Nephron (organoid): ENCODE measurements at regions not wholly inside any gene's neighbourhood (a gene's known extent, or its start where the extent isn't known, plus 50 kb on each side); places are given as distances from the start of the nearest gene placed in this dataset.

Source experiments
- H3K27ac Mint-ChIP-seq, 3 experiments: 2 replicates each; pipeline ENCODE4 v1.8.0; 2020; ENCODE audit warnings: mixed read lengths in 3 of 3, mild to moderate bottlenecking in 2 of 3, moderate library complexity in 1 of 3
- H3K27me3 Mint-ChIP-seq: 2 replicates; pipeline ENCODE4 v1.8.0; 2021; ENCODE audit warnings: low read depth, mild to moderate bottlenecking, moderate library complexity, mixed read lengths
- H3K36me3 Mint-ChIP-seq: 2 replicates; pipeline ENCODE4 v1.8.0; 2020; ENCODE audit warnings: low read depth, mixed read lengths
- H3K4me1 Mint-ChIP-seq: 2 replicates; pipeline ENCODE4 v1.8.0; 2020; ENCODE audit warnings: mixed read lengths
- H3K4me3 Mint-ChIP-seq, 3 experiments: 2 replicates each; pipeline ENCODE4 v1.8.0; 2020; ENCODE audit warnings: mild to moderate bottlenecking in 3 of 3, mixed read lengths in 3 of 3, moderate library complexity in 2 of 3
- H3K9me3 Mint-ChIP-seq: 2 replicates; pipeline ENCODE4 v1.8.0; 2020; ENCODE audit warnings: mixed read lengths
- TF ChIP-seq, protein P1 (sequence below), 3 experiments: fragments of 200-600 bp; sonication (generic); IDR thresholded peaks; one replicate each; pipeline ENCODE4 v1.5.0; 2021; ENCODE audit warnings: antibody characterized with exemption in 3 of 3; ENCODE audit not compliant: unreplicated experiment in 3 of 3

DNA sequence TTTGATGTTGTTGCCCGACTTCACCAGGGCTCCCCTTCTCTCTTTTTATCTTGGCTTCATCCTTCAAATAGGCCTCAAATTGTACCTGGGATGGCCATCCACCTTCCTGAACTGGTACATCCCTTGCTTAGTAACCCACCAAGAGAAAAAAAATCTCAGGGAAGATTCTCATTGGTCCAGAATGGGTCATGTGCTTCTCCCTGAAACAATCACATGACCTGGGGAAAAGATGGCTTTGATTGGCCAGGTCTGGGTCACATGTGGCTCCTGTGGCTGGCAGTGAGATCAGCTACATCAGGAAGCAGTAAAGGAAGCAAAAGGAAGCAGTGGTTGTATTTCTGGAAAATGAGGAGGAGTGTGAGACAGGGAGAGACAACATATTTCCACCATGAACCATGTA, 540.2 kb downstream of the MIAT start:
- no peaks in the 10 kb centered on the region for H3K9me3 Mint-ChIP-seq

DNA sequence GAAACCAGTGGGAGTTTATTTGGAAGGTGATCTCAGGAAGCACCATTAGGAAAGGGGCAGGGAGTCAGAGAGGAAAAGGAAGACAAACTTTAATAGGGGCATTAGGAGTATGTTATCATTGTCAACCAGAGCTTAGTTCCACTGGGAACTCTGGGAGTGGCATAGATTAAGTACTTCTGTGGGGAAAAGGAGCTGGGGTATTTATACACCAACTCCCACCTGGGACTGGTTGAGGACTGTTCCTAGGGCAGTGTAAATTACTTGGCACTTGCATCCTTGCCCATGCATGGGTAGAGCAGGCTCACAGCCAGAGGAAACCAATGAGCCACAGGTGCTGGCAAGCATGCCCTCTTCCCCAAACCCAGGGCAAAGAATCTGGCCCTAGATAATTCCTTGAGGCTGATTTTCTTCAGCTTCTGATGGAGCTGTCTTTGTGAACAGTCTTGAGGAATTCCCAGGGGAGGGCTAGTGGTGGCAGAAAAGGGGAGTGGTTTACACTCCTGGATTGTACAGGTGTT, 541.2 kb downstream of the MIAT start:
- Mint-ChIP-seq H3K27ac (peak overlapping the region in 2 of 3 experiments; percentile 36 to 61), H3K27me3 (peaks cover 28% of the 10 kb centered on the region), H3K36me3 (no peaks in the 10 kb centered on the region), H3K9me3 (no peaks in the 10 kb centered on the region), H3K4me3 (no peak overlapping the region), H3K4me1 (peaks cover 53% of the 10 kb centered on the region)
- TF ChIP-seq, protein P1, sequence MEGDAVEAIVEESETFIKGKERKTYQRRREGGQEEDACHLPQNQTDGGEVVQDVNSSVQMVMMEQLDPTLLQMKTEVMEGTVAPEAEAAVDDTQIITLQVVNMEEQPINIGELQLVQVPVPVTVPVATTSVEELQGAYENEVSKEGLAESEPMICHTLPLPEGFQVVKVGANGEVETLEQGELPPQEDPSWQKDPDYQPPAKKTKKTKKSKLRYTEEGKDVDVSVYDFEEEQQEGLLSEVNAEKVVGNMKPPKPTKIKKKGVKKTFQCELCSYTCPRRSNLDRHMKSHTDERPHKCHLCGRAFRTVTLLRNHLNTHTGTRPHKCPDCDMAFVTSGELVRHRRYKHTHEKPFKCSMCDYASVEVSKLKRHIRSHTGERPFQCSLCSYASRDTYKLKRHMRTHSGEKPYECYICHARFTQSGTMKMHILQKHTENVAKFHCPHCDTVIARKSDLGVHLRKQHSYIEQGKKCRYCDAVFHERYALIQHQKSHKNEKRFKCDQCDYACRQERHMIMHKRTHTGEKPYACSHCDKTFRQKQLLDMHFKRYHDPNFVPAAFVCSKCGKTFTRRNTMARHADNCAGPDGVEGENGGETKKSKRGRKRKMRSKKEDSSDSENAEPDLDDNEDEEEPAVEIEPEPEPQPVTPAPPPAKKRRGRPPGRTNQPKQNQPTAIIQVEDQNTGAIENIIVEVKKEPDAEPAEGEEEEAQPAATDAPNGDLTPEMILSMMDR (IDR thresholded peaks at IDR 0.05; ENCODE audit: unreplicated experiment in 3 of 3), result no peak

More for the DNA sequence above, 540.2 kb downstream of the MIAT start:
- Mint-ChIP-seq H3K4me1 (peaks cover 45% of the 10 kb centered on the region), H3K36me3 (no peaks in the 10 kb centered on the region), H3K27me3 (peaks cover 29% of the 10 kb centered on the region), H3K27ac (peak overlapping the region in 2 of 3 experiments; percentile 79 to 86), H3K4me3 (no peak overlapping the region)
- TF ChIP-seq, protein P1 (IDR thresholded peaks at IDR 0.05; ENCODE audit: unreplicated experiment in 3 of 3), result no peak

- Mint-ChIP-seq H3K4me3 (no peak overlapping the region), H3K27me3 (peaks cover 22% of the 10 kb centered on the region), H3K36me3 (no peaks in the 10 kb centered on the region), H3K4me1 (peaks cover 56% of the 10 kb centered on the region), H3K9me3 (no peaks in the 10 kb centered on the region), H3K27ac (peak overlapping the region; percentile 22 to 75 (median 61))
- TF ChIP-seq, protein P1 (IDR thresholded peaks at IDR 0.05; ENCODE audit: unreplicated experiment in 3 of 3), result no peak
These were observed 542.0 kb downstream of the MIAT start for GRCh38 chr22:27199354-27199753.

- H3K36me3 Mint-ChIP-seq, result no peaks in the 10 kb centered on the region
- H3K4me3 Mint-ChIP-seq, result no peak overlapping the region
- H3K9me3 Mint-ChIP-seq, result no peaks in the 10 kb centered on the region
- H3K27ac Mint-ChIP-seq, result peak overlapping the region; percentile 94 to 98 (median 97)
- peaks cover 62% of the 10 kb centered on the region for H3K4me1 Mint-ChIP-seq
- TF ChIP-seq, protein P1 (IDR thresholded peaks at IDR 0.05; ENCODE audit: unreplicated experiment in 3 of 3), result no peak
- H3K27me3 Mint-ChIP-seq, result peaks cover 22% of the 10 kb centered on the region
These were observed 543.9 kb downstream of the MIAT start for GRCh38 chr22:27201276-27201675.

DNA sequence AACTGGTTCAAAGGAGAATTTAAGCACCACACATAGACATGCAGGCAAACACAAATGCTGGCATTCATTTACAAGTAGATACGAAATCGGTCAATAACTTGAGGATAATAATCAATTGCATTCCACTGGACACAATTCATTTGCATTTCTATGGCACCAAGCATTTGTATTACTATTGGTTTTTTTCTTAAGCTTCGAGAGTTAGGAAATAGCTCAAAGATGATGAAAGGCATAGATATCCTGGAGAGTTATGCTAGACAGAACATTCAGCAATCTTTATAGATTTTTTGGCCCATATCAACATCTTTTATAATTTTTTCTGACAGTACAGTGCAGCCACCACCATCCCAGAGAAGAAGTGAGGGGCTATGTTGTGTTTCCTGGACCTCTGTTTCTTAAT, 544.4 kb downstream of the MIAT start:
- H3K9me3 Mint-ChIP-seq, result no peaks in the 10 kb centered on the region
- peaks cover 22% of the 10 kb centered on the region for H3K27me3 Mint-ChIP-seq
- TF ChIP-seq, protein P1 (IDR thresholded peaks at IDR 0.05; ENCODE audit: unreplicated experiment in 3 of 3), result no peak
- peaks cover 63% of the 10 kb centered on the region for H3K4me1 Mint-ChIP-seq
- H3K36me3 Mint-ChIP-seq, result no peaks in the 10 kb centered on the region
- H3K4me3 Mint-ChIP-seq, result no peak overlapping the region
- peak overlapping the region; percentile 94 to 98 (median 97) for H3K27ac Mint-ChIP-seq

- Mint-ChIP-seq H3K36me3 (no peaks in the 10 kb centered on the region), H3K27me3 (peaks cover 24% of the 10 kb centered on the region), H3K4me1 (peaks cover 65% of the 10 kb centered on the region), H3K27ac (peak overlapping the region; percentile 94 to 98 (median 97)), H3K9me3 (no peaks in the 10 kb centered on the region), H3K4me3 (peak overlapping the region in 2 of 3 experiments; percentile 6 to 40)
- TF ChIP-seq, protein P1 (IDR thresholded peaks at IDR 0.05; ENCODE audit: unreplicated experiment in 3 of 3), result no peak
These were observed 545.9 kb downstream of the MIAT start for GRCh38 chr22:27203276-27203660.
